Tibial nerve (tissue), 4 donors: ENCODE measurements at regions not wholly inside any gene's neighbourhood (a gene's known extent, or its start where the extent isn't known, plus 50 kb on each side); places are given as distances from the start of the nearest gene placed in this dataset.

Source experiments
- DNase-seq, 2 donors: peaks; one replicate each; pipeline ENCODE4 v3.0.0-alpha.2; 2019; ENCODE audit warnings: low spot score in 2 of 2
- H3K27ac ChIP-seq, 4 donors: fragments of 200-600 bp; sonication (generic) in 3 of 4; one replicate each; pipeline ENCODE4 v1.5.1; 2017 to 2019; ENCODE audit warnings: mild to moderate bottlenecking in 1 of 4
- H3K27me3 ChIP-seq, 2 donors: fragments of 200-600 bp; sonication (generic) in 1 of 2; one replicate each; pipeline versions ENCODE4 v1.5.1 to v1.6.0; 2017 to 2019
- H3K36me3 ChIP-seq, 3 donors: fragments of 200-600 bp; sonication (generic); one replicate each; pipeline ENCODE4 v1.5.1; 2018 to 2019
- H3K4me1 ChIP-seq, 4 donors: fragments of 200-600 bp; sonication (generic) in 3 of 4; one replicate each; pipeline ENCODE4 v1.5.1; 2017 to 2019
- H3K4me3 ChIP-seq, 4 donors: fragments of 200-600 bp; sonication (generic) in 3 of 4; one replicate each; pipeline ENCODE4 v1.5.1; 2017 to 2019; ENCODE audit warnings: mild to moderate bottlenecking in 1 of 4, moderate library complexity in 1 of 4
- H3K9me3 ChIP-seq, 4 donors: fragments of 200-600 bp; sonication (generic) in 3 of 4; one replicate each; pipeline ENCODE4 v1.5.1; 2017 to 2019
- CTCF ChIP-seq, 5 experiments: fragments of 200-600 bp in 3 of 5; fragments of 450-650 bp in 2 of 5; sonication (generic) in 3 of 5; IDR thresholded peaks; one replicate each; pipeline ENCODE4 v1.5.1; 2016 to 2019; ENCODE audit warnings: antibody characterized with exemption in 5 of 5, mild to moderate bottlenecking in 3 of 5, moderate library complexity in 2 of 5
- EP300 ChIP-seq, 2 donors: sonication (generic); formaldehyde crosslinking; IDR thresholded peaks; one replicate each; pipeline ENCODE4 v1.6.1; 2017; ENCODE audit warnings: antibody characterized with exemption in 2 of 2, mild to moderate bottlenecking in 1 of 2
- POLR2A ChIP-seq, 2 donors: fragments of 450-650 bp; IDR thresholded peaks; one replicate each; pipeline ENCODE4 v1.6.1; 2017; ENCODE audit warnings: antibody characterized with exemption in 2 of 2, mild to moderate bottlenecking in 2 of 2, moderate library complexity in 2 of 2
- WGBS, 2 donors: methylation state at CpG; one replicate each; pipeline ENCODE4 v1.1.5; 2018; 5-methylcytosine and 5-hydroxymethylcytosine counted together

- 68 to 69% methylated on average over 3 of the region's 3 CpGs for WGBS, 2 donors
- H3K9me3 ChIP-seq, result no peaks in the 10 kb centered on the region
- H3K4me3 ChIP-seq, result no peak overlapping the region
- DNase-seq, result no peak
- H3K27ac ChIP-seq, result no peak overlapping the region
- peaks cover 0 to 3% (median 0%) of the 10 kb centered on the region in 3 donors for H3K36me3 ChIP-seq
- H3K4me1 ChIP-seq, result no peaks in the 10 kb centered on the region
- TF ChIP-seq POLR2A (IDR thresholded peaks at IDR 0.05) (no peak), EP300 (IDR thresholded peaks at IDR 0.05) (no peak), CTCF (IDR thresholded peaks at IDR 0.05) (no peak)
- no peaks in the 10 kb centered on the region for H3K27me3 ChIP-seq
These were observed 85.7 kb upstream of the STK17B start for GRCh38 chr2:196257086-196257485.

DNA sequence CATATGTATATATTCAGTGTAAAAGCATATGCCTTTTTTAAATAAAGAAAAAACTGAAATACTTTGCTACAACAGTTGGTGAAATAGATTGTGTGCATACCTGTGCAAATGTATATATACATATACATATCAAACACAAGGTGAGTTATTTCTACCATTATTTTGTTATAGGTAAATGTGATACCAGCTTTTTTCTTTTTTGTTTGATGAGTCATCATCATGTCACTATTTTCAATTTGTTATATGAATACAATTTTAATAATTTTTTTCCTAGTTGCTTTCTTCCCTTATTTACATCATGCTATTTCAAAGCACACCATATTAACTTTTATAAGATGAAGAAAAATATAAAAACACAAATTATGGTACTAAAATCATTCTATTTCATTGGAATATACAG, 87.0 kb upstream of the STK17B start:
- H3K4me3 ChIP-seq, result no peak overlapping the region
- no peak overlapping the region for H3K27ac ChIP-seq
- no peaks in the 10 kb centered on the region for H3K27me3 ChIP-seq
- TF ChIP-seq POLR2A (IDR thresholded peaks at IDR 0.05), result no peak
- TF ChIP-seq CTCF (IDR thresholded peaks at IDR 0.05), result no peak
- TF ChIP-seq EP300 (IDR thresholded peaks at IDR 0.05), result no peak
- DNase-seq, result no peak
- H3K9me3 ChIP-seq, result no peaks in the 10 kb centered on the region
- H3K4me1 ChIP-seq, result peaks cover 0 to 6% (median 3%) of the 10 kb centered on the region in 4 donors
- H3K36me3 ChIP-seq, result no peaks in the 10 kb centered on the region

- WGBS, 2 donors, result 84 to 85% methylated on average over 7 of the region's 7 CpGs
- TF ChIP-seq EP300 (IDR thresholded peaks at IDR 0.05), result no peak
- Histone ChIP-seq H3K36me3 (no peaks in the 10 kb centered on the region), H3K9me3 (no peaks in the 10 kb centered on the region), H3K4me1 (peaks cover 0 to 15% (median 6%) of the 10 kb centered on the region in 4 donors), H3K27me3 (no peaks in the 10 kb centered on the region), H3K27ac (peak overlapping the region in 1 of 4 donors; percentile 47), H3K4me3 (no peak overlapping the region)
- DNase-seq, result no peak
These were observed 88.4 kb upstream of the STK17B start for GRCh38 chr2:196259507-196260481.

DNA sequence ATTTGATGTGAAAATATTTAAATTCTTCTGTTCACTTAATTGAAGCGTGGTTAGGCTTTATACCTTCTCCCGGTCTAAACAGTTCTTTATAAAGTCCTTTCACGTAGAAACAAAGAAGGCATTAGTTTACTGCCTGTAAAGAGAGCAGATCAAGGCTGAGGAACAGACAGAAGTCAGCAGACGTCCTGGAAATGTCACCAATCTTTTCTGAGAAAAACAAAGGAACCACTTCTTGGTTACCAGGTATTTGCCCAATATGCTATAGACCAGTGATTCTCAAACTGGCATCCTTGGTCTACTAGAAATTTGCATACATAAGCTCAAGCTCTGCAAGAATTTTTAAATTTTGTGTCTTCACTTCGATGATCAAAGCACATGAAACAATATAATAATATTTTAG, 89.2 kb upstream of the STK17B start:
- DNase-seq, result no peak
- no peak for TF ChIP-seq EP300 (IDR thresholded peaks at IDR 0.05)
- H3K4me3 ChIP-seq, result no peak overlapping the region
- H3K4me1 ChIP-seq, result peaks cover 0 to 15% (median 6%) of the 10 kb centered on the region in 4 donors
- no peaks in the 10 kb centered on the region for H3K27me3 ChIP-seq
- H3K9me3 ChIP-seq, result no peaks in the 10 kb centered on the region
- 87 to 91% methylated on average over 5 of the region's 5 CpGs for WGBS, 2 donors
- no peaks in the 10 kb centered on the region for H3K36me3 ChIP-seq
- H3K27ac ChIP-seq, result peak overlapping the region in 1 of 4 donors; percentile 47

GRCh38 chr2:196262606-196263005, 91.2 kb upstream of the STK17B start:
- no peak for DNase-seq
- WGBS, 2 donors, result 87 to 90% methylated on average over 9 of the region's 9 CpGs
- H3K27ac ChIP-seq, result peak overlapping the region in 1 of 4 donors; percentile 24
- TF ChIP-seq EP300 (IDR thresholded peaks at IDR 0.05) (no peak), CTCF (IDR thresholded peaks at IDR 0.05) (no peak)
- H3K27me3 ChIP-seq, result no peaks in the 10 kb centered on the region
- H3K9me3 ChIP-seq, result no peaks in the 10 kb centered on the region
- no peak overlapping the region for H3K4me3 ChIP-seq
- H3K4me1 ChIP-seq, result peaks cover 0 to 25% (median 14%) of the 10 kb centered on the region in 4 donors
- no peaks in the 10 kb centered on the region for H3K36me3 ChIP-seq

DNA sequence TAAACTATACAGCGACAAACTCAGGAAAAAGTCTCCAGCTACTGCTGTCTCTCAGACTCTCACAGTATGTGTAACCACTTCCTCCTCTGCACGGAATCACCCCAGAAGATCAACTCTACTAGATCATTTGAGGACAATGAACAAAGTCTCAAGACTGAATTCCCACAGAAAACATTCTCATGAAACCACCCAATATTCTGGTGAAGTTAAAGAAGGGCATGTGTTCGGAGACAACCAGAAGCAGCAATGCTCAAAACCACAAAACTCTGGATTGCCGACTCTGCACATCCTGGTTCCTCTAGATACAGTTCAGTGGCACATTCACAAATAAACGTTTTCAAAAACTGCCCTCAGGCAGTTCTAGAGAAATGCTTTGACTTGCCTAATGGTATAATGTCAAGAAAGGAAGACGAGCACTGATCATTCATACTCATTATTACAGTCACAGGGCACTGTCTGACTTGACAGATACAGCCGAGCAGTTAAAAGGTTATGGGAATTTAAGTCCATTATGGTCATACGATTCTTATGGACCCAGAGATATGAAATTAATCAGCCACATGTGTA, 91.9 kb upstream of the STK17B start:
- no peaks in the 10 kb centered on the region for H3K9me3 ChIP-seq
- H3K27ac ChIP-seq, result peak overlapping the region in 1 of 4 donors; percentile 43
- H3K4me1 ChIP-seq, result peaks cover 0 to 31% (median 18%) of the 10 kb centered on the region in 4 donors
- 49 to 51% methylated on average over 8 of the region's 8 CpGs for WGBS, 2 donors
- DNase-seq, result no peak
- H3K36me3 ChIP-seq, result no peaks in the 10 kb centered on the region
- TF ChIP-seq EP300 (IDR thresholded peaks at IDR 0.05), result peak in 1 of 2 donors; percentile 80
- no peak for TF ChIP-seq CTCF (IDR thresholded peaks at IDR 0.05)
- H3K27me3 ChIP-seq, result no peaks in the 10 kb centered on the region
- H3K4me3 ChIP-seq, result no peak overlapping the region
